IPS-18c (cell line): ENCODE measurements at regions not wholly inside any gene's neighbourhood (a gene's known extent, or its start where the extent isn't known, plus 50 kb on each side); places are given as distances from the start of the nearest gene placed in this dataset.

Experiments
- H3K4me3 ChIP-seq: 2 replicates; pipeline ENCODE4 v1.7.0; 2013; ENCODE audit warnings: low read depth, mild to moderate bottlenecking, low read length, moderate library complexity; ENCODE audit not compliant: insufficient read depth
- H3K9me3 ChIP-seq: one replicate; pipeline ENCODE4 v1.6.1; 2013; ENCODE audit warnings: mild to moderate bottlenecking, low read length, moderate library complexity; ENCODE audit not compliant: control insufficient read depth, insufficient read depth

- H3K4me3 ChIP-seq: no peak overlapping the region
Observed at GRCh38 chr7:1361016-1361755, 98.1 kb downstream of the MICALL2 start.

DNA sequence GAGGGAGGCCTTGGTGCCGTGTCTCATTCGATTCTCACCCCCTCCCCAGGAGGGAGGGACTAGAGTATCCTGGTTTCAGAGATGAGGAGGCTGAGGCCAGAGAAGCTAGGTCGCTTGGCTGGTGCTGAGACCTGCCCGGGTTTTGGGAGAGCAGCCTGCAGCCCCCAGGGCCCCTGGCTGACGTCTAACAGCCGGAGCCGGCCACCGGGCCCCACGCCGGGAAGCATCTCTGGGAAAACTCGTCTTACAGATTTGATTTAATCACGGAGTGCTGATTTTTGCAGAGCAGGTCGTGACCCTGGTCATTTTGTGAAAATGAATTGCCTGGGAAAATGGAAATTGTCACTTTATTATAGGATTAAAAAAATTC lies 97.5 kb downstream of the MICALL2 start:
- no peaks in the 10 kb centered on the region for H3K9me3 ChIP-seq

More at GRCh38 chr7:1361016-1361755, 98.1 kb downstream of the MICALL2 start:
- H3K9me3 ChIP-seq: no peaks in the 10 kb centered on the region

GRCh38 chr7:1362301-1362700 lies 97.0 kb downstream of the MICALL2 start:
- Histone ChIP-seq H3K4me3 (no peak overlapping the region), H3K9me3 (no peaks in the 10 kb centered on the region)

More for the DNA sequence above, 97.5 kb downstream of the MICALL2 start:
- no peak overlapping the region for H3K4me3 ChIP-seq

DNA sequence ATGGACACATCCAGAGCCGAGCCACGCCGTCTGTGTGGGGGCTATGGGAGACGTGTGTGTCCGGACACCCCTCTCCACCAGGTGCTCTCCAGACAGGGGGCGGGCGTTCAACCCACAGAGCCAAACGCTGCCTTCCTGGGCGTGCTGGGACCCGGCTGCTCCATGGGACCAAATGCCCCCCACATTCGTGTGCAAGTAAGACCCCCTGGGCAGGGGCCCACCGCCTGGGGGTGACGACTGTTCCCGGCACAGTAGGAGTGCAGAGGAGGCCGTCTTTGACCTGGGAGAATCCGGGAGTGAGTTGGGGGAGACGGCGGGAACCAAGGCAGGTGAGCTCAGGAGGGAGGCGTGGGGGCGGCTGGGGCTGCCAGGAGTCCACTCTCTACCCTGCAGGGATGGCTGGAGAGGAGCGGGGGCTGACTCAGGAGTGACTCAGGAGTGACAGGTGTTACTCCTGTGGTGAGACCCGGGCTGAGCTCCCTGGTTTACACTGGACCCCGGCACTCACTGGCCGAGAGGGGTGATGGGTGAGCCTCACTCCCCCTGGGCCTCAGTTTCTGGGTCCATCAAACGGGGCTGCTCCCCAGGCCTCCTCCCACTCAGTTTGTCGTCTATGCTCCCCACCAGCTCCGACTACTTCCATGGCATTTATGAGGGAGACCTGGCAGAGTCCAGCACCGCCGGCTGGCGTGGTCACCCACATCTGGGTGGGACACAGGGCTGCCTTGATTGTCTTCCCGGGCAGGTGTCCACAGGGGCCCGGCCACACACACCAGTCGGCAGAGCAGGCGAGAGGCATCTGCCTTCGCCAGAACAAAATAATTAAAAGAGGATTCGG lies 95.0 kb downstream of the MICALL2 start:
- H3K9me3 ChIP-seq: no peaks in the 10 kb centered on the region
- no peak overlapping the region for H3K4me3 ChIP-seq

DNA sequence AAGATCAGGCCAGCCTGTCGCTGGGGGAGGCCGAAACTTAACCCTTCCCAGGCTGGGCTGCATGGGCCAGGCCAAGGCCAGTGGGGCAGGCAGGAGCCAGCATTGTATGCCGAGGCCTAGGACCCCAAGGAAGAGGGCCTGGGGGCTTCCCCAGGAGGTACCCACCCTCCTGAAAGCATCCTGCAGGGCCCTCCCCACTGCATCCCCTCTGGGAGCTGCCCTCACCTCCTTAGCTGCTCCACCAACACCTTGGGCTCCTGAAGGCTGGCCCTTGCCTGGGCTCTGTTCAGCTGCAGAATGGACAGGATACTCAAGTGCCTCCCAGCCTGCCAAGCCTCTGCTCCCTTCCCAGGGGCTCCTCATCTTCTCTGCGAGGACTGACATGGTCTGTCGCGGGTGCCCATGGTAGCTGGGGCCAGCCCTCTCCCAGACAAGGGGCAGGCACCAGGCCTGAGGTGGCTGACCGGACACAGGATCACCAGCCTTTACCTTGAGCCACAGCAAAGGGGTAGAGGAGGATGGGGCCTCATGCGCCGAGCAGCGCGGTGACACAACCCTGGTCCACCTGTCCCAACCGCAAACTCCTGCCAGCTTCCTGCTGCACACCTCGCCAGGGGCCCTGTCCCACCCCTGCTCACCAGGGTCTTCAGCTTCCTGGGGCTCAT lies 94.2 kb downstream of the MICALL2 start:
- Histone ChIP-seq H3K4me3 (no peak overlapping the region), H3K9me3 (no peaks in the 10 kb centered on the region)

DNA sequence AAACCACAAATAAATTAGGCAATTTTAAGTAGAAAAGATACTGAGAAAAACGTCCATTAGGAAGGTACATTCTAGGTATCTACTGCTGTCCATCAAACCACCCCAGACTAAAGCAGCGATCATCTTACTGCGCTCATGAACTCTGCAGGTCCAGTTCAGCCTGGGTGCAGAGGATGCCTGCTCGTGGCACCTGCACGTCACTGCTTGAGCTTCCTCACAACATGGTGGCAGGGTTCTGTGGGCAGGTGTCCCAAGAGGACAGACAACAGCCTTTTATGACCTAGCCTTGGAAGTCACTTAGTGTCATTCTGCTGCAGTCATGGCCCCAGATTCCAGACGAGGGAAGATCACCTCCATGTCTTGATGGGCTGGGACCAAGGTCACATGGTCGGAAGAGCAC lies 93.4 kb downstream of the MICALL2 start:
- H3K4me3 ChIP-seq: no peak overlapping the region
- H3K9me3 ChIP-seq: no peaks in the 10 kb centered on the region

GRCh38 chr7:1366801-1367405 lies 92.4 kb downstream of the MICALL2 start:
- no peaks in the 10 kb centered on the region for H3K9me3 ChIP-seq

GRCh38 chr7:1367501-1368183 lies 91.6 kb downstream of the MICALL2 start:
- Histone ChIP-seq H3K9me3 (no peaks in the 10 kb centered on the region), H3K4me3 (no peak overlapping the region)

More at GRCh38 chr7:1366801-1367405, 92.4 kb downstream of the MICALL2 start:
- H3K4me3 ChIP-seq: no peak overlapping the region

DNA sequence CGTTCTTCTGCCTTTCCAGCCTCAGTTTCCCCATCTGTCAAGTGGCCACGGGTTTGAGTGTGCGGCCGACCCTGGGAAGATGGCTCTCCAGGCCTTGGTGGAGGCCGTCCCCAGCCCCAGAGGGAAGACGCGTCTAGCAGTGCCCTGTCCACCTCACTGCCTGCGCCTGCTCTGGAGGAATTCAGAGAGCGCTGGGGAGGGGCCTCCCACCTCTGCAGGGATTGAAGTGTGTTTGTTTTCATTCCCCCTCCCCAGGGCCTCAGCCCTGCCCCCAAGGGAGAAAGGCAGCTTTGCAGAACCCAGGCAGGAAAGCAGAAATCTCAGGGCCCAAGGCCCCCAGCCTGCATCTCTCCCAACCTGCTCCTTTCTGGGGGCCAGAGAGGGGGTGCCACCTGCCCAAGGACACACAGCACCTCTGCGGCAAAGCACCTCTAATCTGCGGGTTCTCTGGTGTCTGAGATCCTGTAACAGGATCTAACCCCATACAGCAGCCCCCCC lies 91.0 kb downstream of the MICALL2 start:
- no peaks in the 10 kb centered on the region for H3K9me3 ChIP-seq
- H3K4me3 ChIP-seq: no peak overlapping the region; the same call in 1 of the 2 replicates

GRCh38 chr7:1368682-1369571 lies 90.3 kb downstream of the MICALL2 start:
- H3K4me3 ChIP-seq: peak overlapping the region; percentile 36; the same call in 1 of the 2 replicates
- H3K9me3 ChIP-seq: no peaks in the 10 kb centered on the region

- H3K4me3 ChIP-seq: no peak overlapping the region
Observed at GRCh38 chr7:1369916-1370657, 89.2 kb downstream of the MICALL2 start.

GRCh38 chr7:1370738-1371137 lies 88.5 kb downstream of the MICALL2 start:
- Histone ChIP-seq H3K9me3 (no peaks in the 10 kb centered on the region), H3K4me3 (no peak overlapping the region)

More at GRCh38 chr7:1369916-1370657, 89.2 kb downstream of the MICALL2 start:
- H3K9me3 ChIP-seq: no peaks in the 10 kb centered on the region

DNA sequence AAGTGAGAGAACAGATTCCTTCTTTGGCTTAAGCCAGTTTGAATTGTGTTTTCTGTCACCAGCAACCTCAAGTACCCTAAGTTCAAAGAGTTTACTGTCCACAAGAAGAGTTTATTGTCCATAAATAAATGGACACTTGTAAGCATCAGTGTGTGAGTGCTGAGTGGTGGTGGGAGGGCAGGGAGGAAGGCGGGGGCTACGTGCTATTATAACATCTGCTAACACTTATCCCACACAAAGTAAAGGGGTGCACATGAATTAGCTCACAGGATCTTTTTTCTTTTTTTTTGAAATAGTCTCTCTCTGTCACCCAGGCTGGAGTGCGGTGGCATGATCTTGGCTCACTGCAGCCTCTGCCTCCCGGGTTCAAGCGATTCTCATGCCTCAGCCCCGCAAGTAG lies 87.2 kb downstream of the MICALL2 start:
- Histone ChIP-seq H3K9me3 (no peaks in the 10 kb centered on the region), H3K4me3 (no peak overlapping the region)

DNA sequence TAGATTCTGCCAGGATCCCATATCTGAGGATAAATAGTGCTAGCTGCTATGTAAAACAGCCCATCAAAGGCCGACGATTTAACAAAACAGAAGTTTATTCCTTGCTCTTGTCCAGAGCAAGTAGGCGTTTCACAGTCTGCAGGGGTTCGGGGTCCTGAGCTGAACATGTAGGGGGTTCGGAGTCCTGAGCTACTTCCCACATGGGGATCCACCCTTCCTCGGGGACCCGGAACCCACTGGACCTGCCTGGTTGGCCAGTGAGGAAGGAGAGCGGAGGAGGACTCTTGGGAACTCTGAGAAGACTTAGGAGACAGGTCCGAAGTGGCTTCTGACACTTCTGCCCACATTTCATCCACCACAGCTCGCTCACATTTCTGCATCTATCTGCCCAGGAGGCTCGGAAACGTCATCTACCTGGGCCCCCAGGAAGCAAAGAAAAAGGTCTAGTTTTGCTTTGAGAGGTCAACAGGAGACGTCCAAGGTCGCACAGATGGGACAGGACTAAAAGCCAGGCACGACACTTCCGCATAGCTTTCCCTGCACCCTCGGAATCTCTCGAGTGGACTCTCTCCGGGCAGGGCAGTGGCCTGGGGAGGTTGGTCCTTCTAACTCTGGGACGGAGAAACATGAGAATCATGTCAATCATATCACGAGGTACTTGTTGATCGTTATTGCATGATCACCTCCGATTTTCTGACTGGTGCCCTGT lies 86.4 kb downstream of the MICALL2 start:
- H3K9me3 ChIP-seq: no peaks in the 10 kb centered on the region
- H3K4me3 ChIP-seq: no peak overlapping the region
